Tibial artery (tissue), 4 donors: ENCODE measurements at regions not wholly inside any gene's neighbourhood (a gene's known extent, or its start where the extent isn't known, plus 50 kb on each side); places are given as distances from the start of the nearest gene placed in this dataset.

Source experiments
- DNase-seq, 2 donors: peaks; one replicate each; pipeline ENCODE4 v3.0.0-alpha.2; 2019
- H3K27ac ChIP-seq, 2 donors: fragments of 200-600 bp; sonication (generic) in 1 of 2; 1 replicate in 1 of 2; 2 replicates in 1 of 2; pipeline ENCODE4 v1.5.1; 2018 to 2019; ENCODE audit warnings: mild to moderate bottlenecking in 1 of 2
- H3K27me3 ChIP-seq, 2 donors: fragments of 200-600 bp; sonication (generic) in 1 of 2; one replicate each; pipeline versions ENCODE4 v1.5.1 to v1.6.0; 2016 to 2019
- H3K36me3 ChIP-seq, 3 donors: fragments of 200-600 bp; sonication (generic) in 2 of 3; one replicate each; pipeline ENCODE4 v1.5.1; 2016 to 2019; ENCODE audit warnings: mild to moderate bottlenecking in 2 of 3
- H3K4me1 ChIP-seq, 4 donors: fragments of 200-600 bp; sonication (generic) in 2 of 4; 1 replicate in 3 of 4; 2 replicates in 1 of 4; pipeline ENCODE4 v1.5.1; 2016 to 2019
- H3K4me3 ChIP-seq, 2 donors: fragments of 200-600 bp; sonication (generic) in 1 of 2; 1 replicate in 1 of 2; 2 replicates in 1 of 2; pipeline ENCODE4 v1.5.1; 2018 to 2019; ENCODE audit warnings: mild to moderate bottlenecking in 2 of 2
- H3K9me3 ChIP-seq, 3 donors: fragments of 200-600 bp; sonication (generic) in 1 of 3; one replicate each; pipeline ENCODE4 v1.5.1; 2016 to 2019
- intact Hi-C: fragments of 100-400 bp; cut with DNase I; formaldehyde crosslinking; loops from one replicate; pipeline ENCODE4 v1.15.0; 2023; ENCODE audit warnings: low total_unique reads
- TF ChIP-seq, protein P1 (sequence below), 2 experiments: fragments of 200-600 bp in 1 of 2; fragments of 450-650 bp in 1 of 2; IDR thresholded peaks; one replicate each; pipeline ENCODE4 v1.5.1; 2017 to 2019; ENCODE audit warnings: antibody characterized with exemption in 2 of 2, mild to moderate bottlenecking in 1 of 2, moderate library complexity in 1 of 2

DNA sequence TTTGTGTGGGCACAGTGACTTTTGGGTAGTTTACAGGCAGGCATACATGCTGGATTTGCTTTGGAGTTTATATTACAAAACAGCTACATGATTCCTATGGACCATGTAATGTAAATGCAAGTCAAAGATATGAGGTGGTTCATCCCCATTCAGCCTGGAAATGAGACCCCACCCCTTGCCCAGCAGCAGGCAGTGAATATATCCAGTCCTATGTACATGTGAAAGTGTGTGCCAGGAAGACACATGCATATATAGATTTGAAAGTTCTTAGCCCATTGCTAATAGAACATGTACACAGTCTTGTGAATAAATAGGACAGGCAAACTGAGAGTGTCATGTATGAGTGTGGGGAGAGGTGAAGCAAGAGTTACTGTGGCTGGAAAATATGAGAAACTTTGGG, 65.3 kb downstream of the FZD1 start:
- TF ChIP-seq, protein P1, sequence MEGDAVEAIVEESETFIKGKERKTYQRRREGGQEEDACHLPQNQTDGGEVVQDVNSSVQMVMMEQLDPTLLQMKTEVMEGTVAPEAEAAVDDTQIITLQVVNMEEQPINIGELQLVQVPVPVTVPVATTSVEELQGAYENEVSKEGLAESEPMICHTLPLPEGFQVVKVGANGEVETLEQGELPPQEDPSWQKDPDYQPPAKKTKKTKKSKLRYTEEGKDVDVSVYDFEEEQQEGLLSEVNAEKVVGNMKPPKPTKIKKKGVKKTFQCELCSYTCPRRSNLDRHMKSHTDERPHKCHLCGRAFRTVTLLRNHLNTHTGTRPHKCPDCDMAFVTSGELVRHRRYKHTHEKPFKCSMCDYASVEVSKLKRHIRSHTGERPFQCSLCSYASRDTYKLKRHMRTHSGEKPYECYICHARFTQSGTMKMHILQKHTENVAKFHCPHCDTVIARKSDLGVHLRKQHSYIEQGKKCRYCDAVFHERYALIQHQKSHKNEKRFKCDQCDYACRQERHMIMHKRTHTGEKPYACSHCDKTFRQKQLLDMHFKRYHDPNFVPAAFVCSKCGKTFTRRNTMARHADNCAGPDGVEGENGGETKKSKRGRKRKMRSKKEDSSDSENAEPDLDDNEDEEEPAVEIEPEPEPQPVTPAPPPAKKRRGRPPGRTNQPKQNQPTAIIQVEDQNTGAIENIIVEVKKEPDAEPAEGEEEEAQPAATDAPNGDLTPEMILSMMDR (IDR thresholded peaks at IDR 0.05): no peak
- H3K9me3 ChIP-seq: no peaks in the 10 kb centered on the region
- no peak for DNase-seq
- peaks cover 0 to 14% (median 4%) of the 10 kb centered on the region in 4 donors for H3K4me1 ChIP-seq
- H3K36me3 ChIP-seq: no peaks in the 10 kb centered on the region
- H3K27ac ChIP-seq: no peak overlapping the region
- no peaks in the 10 kb centered on the region for H3K27me3 ChIP-seq
- intact Hi-C loops: no loop called here
- no peak overlapping the region for H3K4me3 ChIP-seq

DNA sequence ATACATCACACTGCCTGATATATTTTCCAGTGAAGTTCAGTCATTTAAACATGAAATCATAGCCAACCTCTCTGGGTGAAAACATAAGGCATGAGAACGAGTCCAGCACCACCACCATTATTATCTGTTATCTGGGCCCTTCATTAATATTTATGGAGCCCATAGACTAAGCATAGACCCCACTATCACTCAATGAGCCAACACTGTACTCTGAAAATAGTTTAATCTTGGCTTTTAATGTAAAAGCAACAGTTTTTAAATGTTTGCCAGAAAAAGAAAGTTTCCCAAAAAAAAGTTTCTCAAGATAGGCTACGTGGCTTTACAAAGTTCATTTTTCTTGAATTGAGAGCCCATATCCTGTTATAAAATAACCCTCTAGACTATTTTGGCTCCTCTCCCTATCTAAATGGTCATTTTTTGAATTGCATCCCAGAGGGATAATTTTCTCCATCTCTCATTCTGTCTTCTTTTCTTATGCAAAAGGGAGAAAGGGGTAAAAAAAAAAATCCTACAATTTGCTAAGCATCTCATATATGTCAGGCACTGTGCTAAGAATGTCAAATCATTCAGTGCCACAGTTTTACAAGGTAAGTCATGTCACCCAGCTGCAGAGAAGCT, 66.1 kb downstream of the FZD1 start:
- no peaks in the 10 kb centered on the region for H3K27me3 ChIP-seq
- peaks cover 0 to 14% (median 4%) of the 10 kb centered on the region in 4 donors for H3K4me1 ChIP-seq
- intact Hi-C loops: no loop called here
- TF ChIP-seq, protein P1 (IDR thresholded peaks at IDR 0.05): no peak
- H3K27ac ChIP-seq: peak overlapping the region in 1 of 2 donors; percentile 26
- no peak overlapping the region for H3K4me3 ChIP-seq
- no peaks in the 10 kb centered on the region for H3K36me3 ChIP-seq
- DNase-seq: no peak
- H3K9me3 ChIP-seq: no peaks in the 10 kb centered on the region

DNA sequence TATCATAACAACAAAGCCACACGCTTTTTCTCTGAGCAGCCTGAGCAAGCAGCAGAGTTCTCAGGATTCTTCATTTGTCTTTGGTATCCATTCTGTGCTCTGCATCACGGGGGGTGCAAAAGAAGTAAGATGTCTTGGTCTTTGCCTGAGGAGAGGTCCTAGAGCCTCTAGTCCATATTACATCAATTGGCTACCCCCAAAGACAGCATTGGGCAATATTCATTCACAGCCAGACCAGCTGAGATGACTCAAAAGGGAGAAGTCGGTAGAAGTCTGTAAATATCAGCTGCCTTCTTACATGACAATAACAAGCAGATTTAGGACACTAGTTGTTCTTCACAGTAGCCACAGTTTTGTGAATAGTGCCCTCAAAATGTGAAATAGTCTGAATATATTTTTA, 66.6 kb downstream of the FZD1 start:
- H3K9me3 ChIP-seq: no peaks in the 10 kb centered on the region
- DNase-seq: peak in 1 of 2 donors; percentile 53
- TF ChIP-seq, protein P1 (IDR thresholded peaks at IDR 0.05): no peak

DNA sequence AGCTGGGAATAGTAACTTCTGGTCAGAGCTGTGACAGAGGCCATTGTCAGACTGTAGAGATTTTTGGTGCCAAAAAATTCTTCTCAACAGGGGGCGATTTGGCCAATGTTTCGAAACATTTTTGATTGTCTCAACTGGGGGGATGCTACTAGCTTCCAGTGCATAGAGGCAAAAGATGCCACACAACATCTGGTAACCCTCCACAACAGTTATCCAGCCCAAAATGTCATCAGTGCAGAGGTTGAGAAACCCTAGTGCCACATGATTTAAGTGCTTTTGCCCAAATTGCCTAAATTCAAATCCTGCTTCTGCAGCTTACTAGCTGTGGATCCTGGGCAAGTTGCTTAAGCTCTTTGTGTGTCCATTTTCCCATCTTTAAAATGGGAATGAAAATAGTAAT, 71.9 kb downstream of the FZD1 start:
- Histone ChIP-seq H3K9me3 (no peaks in the 10 kb centered on the region), H3K4me1 (peaks cover 0 to 3% (median 0%) of the 10 kb centered on the region in 4 donors), H3K27me3 (no peaks in the 10 kb centered on the region), H3K36me3 (no peaks in the 10 kb centered on the region), H3K27ac (no peak overlapping the region), H3K4me3 (no peak overlapping the region)
- DNase-seq: no peak
- intact Hi-C loops: no loop called here
- TF ChIP-seq, protein P1 (IDR thresholded peaks at IDR 0.05): no peak

More for the DNA sequence above, 66.6 kb downstream of the FZD1 start:
- Histone ChIP-seq H3K4me3 (no peak overlapping the region), H3K27ac (peak overlapping the region in 1 of 2 donors; percentile 26), H3K27me3 (no peaks in the 10 kb centered on the region), H3K4me1 (peaks cover 0 to 14% (median 4%) of the 10 kb centered on the region in 4 donors), H3K36me3 (no peaks in the 10 kb centered on the region)
- intact Hi-C loops: no loop called here

DNA sequence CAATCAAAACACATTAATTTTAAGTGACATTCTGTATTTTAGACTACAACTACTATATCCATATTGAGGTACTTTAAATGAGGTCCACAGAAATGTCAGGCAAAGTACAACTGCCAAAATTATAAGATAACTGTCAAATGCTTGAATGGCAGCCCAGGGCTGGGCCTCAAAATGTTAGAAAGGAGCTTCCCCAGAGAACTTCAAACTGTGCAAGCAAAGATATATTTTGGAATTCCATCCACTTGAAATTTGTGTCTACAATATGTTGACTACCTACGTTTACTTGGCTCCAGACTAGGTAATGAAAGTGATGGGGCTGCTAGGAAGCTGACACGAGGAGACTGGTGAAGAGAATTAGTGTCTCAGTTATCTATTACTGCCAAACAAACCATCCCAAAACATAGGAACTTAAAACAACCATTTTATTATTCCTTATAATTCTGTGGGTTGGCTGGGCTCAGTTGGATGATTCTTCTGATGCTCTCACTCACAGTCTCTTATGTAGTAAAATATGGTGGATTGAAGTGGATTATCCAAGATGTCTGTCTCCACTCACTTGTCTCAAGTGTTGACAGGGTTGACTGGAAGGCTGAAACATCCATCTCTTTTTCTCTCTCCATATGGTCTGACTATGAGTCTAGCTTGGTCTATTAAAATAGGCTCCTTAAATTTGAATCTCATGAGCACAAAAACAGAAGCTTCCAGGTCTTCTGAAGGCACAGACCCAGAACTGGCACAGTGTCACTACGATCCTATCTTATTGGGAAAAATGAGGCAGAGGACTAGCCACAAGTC, 74.2 kb downstream of the FZD1 start:
- intact Hi-C loops: no loop called here
- Histone ChIP-seq H3K27me3 (no peaks in the 10 kb centered on the region), H3K27ac (no peak overlapping the region), H3K4me3 (no peak overlapping the region), H3K9me3 (no peaks in the 10 kb centered on the region), H3K4me1 (peaks cover 0 to 3% (median 0%) of the 10 kb centered on the region in 4 donors), H3K36me3 (no peaks in the 10 kb centered on the region)
- TF ChIP-seq, protein P1 (IDR thresholded peaks at IDR 0.05): no peak
- no peak for DNase-seq
